NB4 (cell line): ENCODE measurements at regions not wholly inside any gene's neighbourhood (a gene's known extent, or its start where the extent isn't known, plus 50 kb on each side); places are given as distances from the start of the nearest gene placed in this dataset.
"Not testable (repeated sequence)": the region's sequence is repeated elsewhere in the genome, so short reads cannot be mapped to it uniquely, and the experiment has no call there.

Source experiments
- DNase-seq: peaks from one replicate; pipeline ENCODE4 v3.0.0; 2010; ENCODE audit warnings: low read depth
- H3K4me3 ChIP-seq: one replicate; pipeline ENCODE4 v1.5.1; 2011; ENCODE audit warnings: mild to moderate bottlenecking, low read depth, low read length, moderate library complexity
- MYC ChIP-seq: IDR thresholded peaks from 2 replicates; pipeline ENCODE4 v1.6.1; 2011; ENCODE audit warnings: low read depth, low read length
- POLR2A ChIP-seq: IDR thresholded peaks from 2 replicates; pipeline ENCODE4 v1.6.1; 2011; ENCODE audit warnings: mild to moderate bottlenecking; ENCODE audit not compliant: insufficient read length; ENCODE audit errors: extremely low read depth
- TF ChIP-seq, protein P1 (sequence below): IDR thresholded peaks from one replicate; pipeline ENCODE4 v1.5.1; 2012; ENCODE audit warnings: low read depth, low read length
- TF ChIP-seq, protein P2 (sequence below): IDR thresholded peaks from 2 replicates; pipeline ENCODE4 v1.6.1; 2011; ENCODE audit warnings: low read depth, low read length

DNA sequence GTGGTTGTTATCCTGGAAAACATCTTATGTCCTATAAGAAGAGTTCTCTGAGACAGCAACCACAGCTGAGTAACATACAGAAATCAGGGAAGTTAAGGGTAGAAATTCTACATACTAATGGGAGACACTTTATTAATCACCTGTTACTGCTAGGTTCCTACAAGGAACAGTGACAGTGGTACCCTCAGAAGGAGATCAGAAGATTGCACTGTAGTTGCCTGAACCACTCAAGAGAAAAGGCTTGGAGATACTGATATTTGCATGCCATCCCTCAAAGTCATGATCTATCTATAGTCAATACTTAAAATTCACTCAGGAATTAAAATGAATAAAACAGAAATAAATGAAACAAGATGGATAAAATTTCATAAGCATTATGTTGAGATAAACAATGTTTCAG lies 136.0 kb downstream of the LMLN start:
- no peak for DNase-seq
- no peak overlapping the region for H3K4me3 ChIP-seq
- TF ChIP-seq POLR2A, result no peak
- TF ChIP-seq, protein P1, sequence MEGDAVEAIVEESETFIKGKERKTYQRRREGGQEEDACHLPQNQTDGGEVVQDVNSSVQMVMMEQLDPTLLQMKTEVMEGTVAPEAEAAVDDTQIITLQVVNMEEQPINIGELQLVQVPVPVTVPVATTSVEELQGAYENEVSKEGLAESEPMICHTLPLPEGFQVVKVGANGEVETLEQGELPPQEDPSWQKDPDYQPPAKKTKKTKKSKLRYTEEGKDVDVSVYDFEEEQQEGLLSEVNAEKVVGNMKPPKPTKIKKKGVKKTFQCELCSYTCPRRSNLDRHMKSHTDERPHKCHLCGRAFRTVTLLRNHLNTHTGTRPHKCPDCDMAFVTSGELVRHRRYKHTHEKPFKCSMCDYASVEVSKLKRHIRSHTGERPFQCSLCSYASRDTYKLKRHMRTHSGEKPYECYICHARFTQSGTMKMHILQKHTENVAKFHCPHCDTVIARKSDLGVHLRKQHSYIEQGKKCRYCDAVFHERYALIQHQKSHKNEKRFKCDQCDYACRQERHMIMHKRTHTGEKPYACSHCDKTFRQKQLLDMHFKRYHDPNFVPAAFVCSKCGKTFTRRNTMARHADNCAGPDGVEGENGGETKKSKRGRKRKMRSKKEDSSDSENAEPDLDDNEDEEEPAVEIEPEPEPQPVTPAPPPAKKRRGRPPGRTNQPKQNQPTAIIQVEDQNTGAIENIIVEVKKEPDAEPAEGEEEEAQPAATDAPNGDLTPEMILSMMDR, result no peak
- TF ChIP-seq, protein P2, sequence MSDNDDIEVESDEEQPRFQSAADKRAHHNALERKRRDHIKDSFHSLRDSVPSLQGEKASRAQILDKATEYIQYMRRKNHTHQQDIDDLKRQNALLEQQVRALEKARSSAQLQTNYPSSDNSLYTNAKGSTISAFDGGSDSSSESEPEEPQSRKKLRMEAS, result no peak
- TF ChIP-seq MYC, result no peak

DNA sequence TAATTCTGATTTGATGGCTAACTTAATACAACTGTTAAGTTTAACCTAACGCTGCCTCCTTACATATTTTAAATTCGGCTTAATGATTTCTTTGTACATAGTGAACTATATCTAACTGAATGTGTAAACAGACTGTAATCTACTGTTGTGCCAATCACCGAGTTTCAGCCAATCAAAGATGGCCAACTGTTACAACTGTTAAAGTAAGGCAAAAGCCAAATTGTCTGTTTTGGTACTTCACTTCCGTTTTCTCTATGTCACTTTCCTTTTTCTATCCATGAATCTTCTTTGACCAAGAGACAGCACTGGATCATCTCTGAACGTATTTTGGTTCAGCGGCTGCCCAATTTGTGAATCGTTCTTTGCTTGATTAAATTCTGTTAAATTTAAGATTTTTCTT lies 137.0 kb downstream of the LMLN start:
- no peak overlapping the region for H3K4me3 ChIP-seq
- TF ChIP-seq, protein P2, result no peak
- TF ChIP-seq POLR2A, result no peak
- no peak for TF ChIP-seq MYC
- TF ChIP-seq, protein P1, result no peak
- DNase-seq, result no peak

DNA sequence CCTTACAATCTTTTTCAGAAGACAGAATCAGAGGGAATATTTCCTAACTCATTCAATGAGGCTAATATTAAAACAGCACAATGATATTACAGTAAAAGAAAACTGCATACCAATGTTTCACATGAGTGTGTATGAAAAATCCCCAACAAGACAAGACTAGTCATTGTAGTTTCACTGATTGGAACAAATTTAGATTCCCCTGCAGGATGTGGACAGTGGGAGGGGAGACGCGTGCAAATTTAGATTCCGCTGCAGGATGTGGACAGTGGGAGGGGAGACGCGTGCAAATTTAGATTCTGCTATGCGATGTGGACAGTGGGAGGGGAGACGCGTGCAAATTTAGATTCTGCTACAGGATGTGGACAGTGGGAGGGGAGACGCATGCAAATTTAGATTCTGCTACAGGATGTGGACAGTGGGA lies 138.7 kb downstream of the LMLN start:
- not testable (repeated sequence) for H3K4me3 ChIP-seq, DNase-seq

DNA sequence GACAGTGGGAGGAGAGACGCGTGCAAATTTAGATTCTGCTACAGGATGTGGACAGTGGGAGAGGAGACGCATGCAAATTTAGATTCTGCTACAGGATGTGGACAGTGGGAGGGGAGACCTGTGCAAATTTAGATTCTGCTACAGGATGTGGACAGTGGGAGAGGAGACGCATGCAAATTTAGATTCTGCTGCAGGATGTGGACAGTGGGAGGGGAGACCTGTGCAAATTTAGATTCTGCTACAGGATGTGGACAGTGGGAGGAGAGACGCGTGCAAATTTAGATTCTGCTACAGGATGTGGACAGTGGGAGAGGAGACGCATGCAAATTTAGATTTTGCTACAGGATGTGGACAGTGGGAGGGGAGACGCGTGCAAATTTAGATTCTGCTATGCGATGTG lies 143.1 kb downstream of the LMLN start:
- peak; percentile 21 for DNase-seq
- not testable (repeated sequence) for H3K4me3 ChIP-seq

DNA sequence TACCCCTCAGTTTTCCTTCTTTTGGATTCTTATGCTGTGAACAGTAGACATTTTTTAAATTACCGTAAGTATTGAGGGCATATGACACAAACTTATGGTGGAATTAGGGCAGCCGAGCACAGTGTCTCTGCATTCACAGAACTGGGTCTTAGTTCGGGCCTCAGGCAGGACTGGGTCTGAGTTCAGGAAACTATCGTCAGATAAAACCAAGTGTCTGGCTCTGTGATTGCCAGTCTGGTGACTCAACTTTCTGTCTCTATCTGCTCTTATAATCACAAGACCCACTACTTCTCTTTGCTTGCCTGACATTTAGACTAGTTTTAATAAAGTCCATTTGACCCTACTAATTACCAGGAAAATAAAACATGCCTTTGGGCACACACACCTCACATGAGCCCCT lies 146.2 kb downstream of the LMLN start:
- no peak overlapping the region for H3K4me3 ChIP-seq
- TF ChIP-seq, protein P2, result no peak
- TF ChIP-seq, protein P1, result no peak
- TF ChIP-seq MYC (no peak), POLR2A (no peak)
- DNase-seq, result no peak

DNA sequence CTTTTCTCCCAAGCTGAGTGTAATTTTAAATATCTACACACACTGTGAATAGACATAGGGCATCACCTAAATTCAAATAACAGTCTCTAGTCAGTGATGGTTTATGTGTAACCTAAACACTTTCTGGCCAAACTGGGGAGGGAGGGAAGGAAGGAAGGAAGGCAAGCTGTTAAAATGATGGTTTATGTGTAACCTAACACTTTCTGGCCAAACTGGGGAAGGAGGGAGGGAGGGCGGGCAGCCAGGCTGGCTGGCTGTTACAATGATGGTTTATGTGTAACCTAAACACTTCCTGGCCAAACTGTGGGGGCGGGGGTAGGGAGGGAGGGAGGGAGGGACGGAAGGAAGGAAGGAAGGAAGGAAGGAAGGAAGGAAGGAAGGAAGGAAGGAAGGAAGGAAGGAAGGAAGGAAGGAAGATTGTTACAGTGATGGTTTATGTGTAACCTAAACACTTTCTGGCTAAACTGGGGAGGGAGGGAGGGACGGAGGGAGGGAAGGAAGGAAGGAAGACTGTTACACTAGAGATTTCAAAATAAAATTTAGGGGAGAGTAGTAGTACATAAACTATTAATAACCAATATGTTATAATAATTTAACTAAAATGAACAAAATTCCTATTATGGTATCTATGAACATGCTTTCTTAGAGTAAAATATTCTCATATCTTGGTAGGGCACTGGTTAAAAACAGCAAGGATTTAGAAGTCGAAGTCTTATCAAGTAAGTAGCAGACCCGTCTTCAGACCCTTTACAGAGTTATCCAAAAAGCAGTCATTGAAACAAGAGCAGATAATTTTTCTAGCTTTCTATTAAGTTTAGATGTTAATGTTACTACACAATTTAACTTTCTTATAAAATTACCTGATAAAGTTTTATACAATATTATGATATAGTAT lies 148.1 kb downstream of the LMLN start:
- TF ChIP-seq, protein P1, result no peak
- TF ChIP-seq, protein P2, result no peak
- no peak for TF ChIP-seq POLR2A
- TF ChIP-seq MYC, result no peak
- DNase-seq, result peak; percentile 15
- no peak overlapping the region for H3K4me3 ChIP-seq

DNA sequence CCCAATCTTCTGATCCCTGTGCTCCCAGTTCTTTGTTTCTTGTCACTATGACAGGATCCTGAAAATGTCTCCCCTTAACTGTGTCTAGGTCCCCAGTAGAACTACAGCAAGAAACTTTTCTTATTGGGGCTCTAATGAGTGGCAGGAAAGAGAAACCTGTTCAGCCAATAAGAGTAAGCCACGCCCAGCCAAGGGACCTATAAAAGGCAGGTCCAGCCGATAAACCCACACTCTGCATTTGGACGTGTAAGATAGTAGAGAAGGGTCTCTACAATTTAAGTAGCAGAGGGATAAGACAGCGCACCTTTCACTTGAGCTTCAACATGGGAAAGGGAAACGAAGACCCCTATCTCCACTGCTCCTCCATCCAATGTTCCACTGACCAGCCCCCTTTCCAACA lies 149.9 kb downstream of the LMLN start:
- TF ChIP-seq, protein P2, result no peak
- TF ChIP-seq MYC (no peak), POLR2A (no peak)
- TF ChIP-seq, protein P1, result no peak
- H3K4me3 ChIP-seq, result no peak overlapping the region
- DNase-seq, result no peak
